ENCODE measurements at regions not wholly inside any gene's neighbourhood (a gene's known extent, or its start where the extent isn't known, plus 50 kb on each side); places are given as distances from the start of the nearest gene placed in this dataset.

DNA sequence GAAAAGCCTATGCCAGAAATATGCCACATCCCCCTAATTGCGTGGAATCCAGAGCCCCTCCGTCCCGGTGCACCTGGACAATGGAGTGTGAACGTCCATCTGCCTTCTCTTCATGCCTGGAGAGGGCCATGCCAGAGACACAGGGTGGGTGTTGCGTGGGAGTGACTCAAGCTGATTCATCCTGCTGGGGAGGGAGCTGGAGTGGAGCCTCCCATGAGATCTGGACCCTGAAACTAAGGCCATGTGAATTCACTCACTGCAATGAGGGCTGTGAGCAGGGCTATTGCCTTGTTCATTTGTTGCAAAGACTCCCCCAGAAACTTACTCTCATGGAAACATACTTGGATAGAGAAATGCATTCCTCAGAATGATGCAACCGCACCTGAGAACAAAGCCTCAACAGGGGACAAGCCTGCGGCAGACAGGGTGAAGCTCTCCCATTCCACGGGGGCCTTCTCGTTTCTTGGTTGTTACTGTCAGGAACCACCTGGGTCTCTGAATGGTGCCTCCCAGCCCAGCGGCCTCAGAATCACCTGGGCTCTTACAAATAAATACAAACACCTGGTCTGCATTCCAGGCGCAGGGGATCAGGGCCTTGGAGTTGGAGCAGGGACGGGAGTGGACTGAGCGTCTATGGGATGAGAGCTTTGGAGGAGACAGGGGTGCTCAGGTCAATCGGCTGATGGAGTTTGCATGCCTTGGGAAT, 1031.2 kb downstream of the BRD1 start:
- TF ChIP-seq CTCF (IDR thresholded peaks at IDR 0.05; ENCODE audit: low read depth, low read length) (no peak), POLR2A (IDR thresholded peaks at IDR 0.05; ENCODE audit: extremely low read depth, insufficient read length) (no peak)

Measured in NB4 (cell line).